Ishikawa (cell line): ENCODE measurements at regions not wholly inside any gene's neighbourhood (a gene's known extent, or its start where the extent isn't known, plus 50 kb on each side); places are given as distances from the start of the nearest gene placed in this dataset.

ENCODE experiments used
- CEBPB ChIP-seq: IDR thresholded peaks from 2 replicates; pipeline ENCODE4 v1.6.1; 2012
- EGR1 ChIP-seq: IDR thresholded peaks from 2 replicates; pipeline ENCODE4 v1.6.1; 2012
- EP300 ChIP-seq: IDR thresholded peaks from 2 replicates; pipeline ENCODE4 v1.6.1; 2012; ENCODE audit warnings: borderline replicate concordance
- MAX ChIP-seq: IDR thresholded peaks from 2 replicates; pipeline ENCODE4 v1.6.1; 2012
- RAD21 ChIP-seq: IDR thresholded peaks from 2 replicates; pipeline ENCODE4 v1.6.1; 2012; ENCODE audit warnings: low read depth
- TAF1 ChIP-seq: IDR thresholded peaks from 2 replicates; pipeline ENCODE4 v1.6.1; 2012; ENCODE audit warnings: low read depth, mild to moderate bottlenecking

- no peak for TF ChIP-seq CEBPB
- TF ChIP-seq EP300, result no peak
- no peak for TF ChIP-seq TAF1
- TF ChIP-seq EGR1, result no peak
- TF ChIP-seq MAX, result no peak
- TF ChIP-seq RAD21, result no peak
Observed at GRCh38 chr6:114862064-114862463, 519.2 kb upstream of the HS3ST5 start.
